ENCODE measurements at regions not wholly inside any gene's neighbourhood (a gene's known extent, or its start where the extent isn't known, plus 50 kb on each side); places are given as distances from the start of the nearest gene placed in this dataset.

DNA sequence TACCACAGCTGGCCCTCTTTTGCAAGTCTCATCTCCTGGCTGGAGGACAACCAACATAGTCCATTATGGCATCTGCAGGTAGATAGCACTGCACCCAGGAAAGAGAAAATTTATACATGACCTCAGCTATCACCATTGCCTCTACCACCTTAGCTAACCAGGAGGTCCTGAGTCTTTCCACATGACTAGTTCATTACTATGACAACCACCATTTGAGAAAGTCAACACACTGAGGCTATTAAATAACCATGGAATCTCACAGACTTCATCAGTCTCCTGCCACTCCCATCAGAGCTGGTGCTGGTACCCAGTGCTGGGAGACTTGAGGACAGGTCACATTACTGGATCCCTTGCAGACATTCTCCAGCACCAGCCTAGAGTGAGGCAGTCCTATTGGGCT is 285.9 kb downstream of the GBA3 start:
- POLR2A ChIA-PET: no interaction called here
- no peak for DNase-seq
- no peak for ATAC-seq
- Mint-ChIP-seq H3K27me3 (no peaks in the 10 kb centered on the region), H3K4me3 (no peak overlapping the region), H3K9me3 (peaks cover 2 to 18% (median 9%) of the 10 kb centered on the region in 9 donors), H3K27ac (no peak overlapping the region), H3K36me3 (no peaks in the 10 kb centered on the region), H3K4me1 (no peaks in the 10 kb centered on the region)

GRCh38 chr4:22970665-22971064 is 277.9 kb downstream of the GBA3 start:
- no peak for DNase-seq
- H3K27ac Mint-ChIP-seq: no peak overlapping the region
- peaks cover 0 to 29% (median 14%) of the 10 kb centered on the region in 9 donors for H3K9me3 Mint-ChIP-seq
- no peaks in the 10 kb centered on the region for H3K27me3 Mint-ChIP-seq
- H3K4me3 Mint-ChIP-seq: no peak overlapping the region
- POLR2A ChIA-PET: no interaction called here
- no peaks in the 10 kb centered on the region for H3K4me1 Mint-ChIP-seq
- no peak for ATAC-seq
- H3K36me3 Mint-ChIP-seq: no peaks in the 10 kb centered on the region

- H3K4me1 Mint-ChIP-seq: no peaks in the 10 kb centered on the region
- POLR2A ChIA-PET: no interaction called here
Measured at GRCh38 chr4:22969287-22969896, 276.7 kb downstream of the GBA3 start.

GRCh38 chr4:22962295-22962694 is 269.6 kb downstream of the GBA3 start:
- DNase-seq (no peak), ATAC-seq (no peak)
- H3K9me3 Mint-ChIP-seq: peaks cover 0 to 5% (median 1%) of the 10 kb centered on the region in 9 donors
- POLR2A ChIA-PET: no interaction called here
- H3K27me3 Mint-ChIP-seq: no peaks in the 10 kb centered on the region
- no peaks in the 10 kb centered on the region for H3K36me3 Mint-ChIP-seq
- H3K4me3 Mint-ChIP-seq: no peak overlapping the region
- H3K4me1 Mint-ChIP-seq: no peaks in the 10 kb centered on the region
- H3K27ac Mint-ChIP-seq: no peak overlapping the region

More at GRCh38 chr4:22969287-22969896, 276.7 kb downstream of the GBA3 start:
- no peaks in the 10 kb centered on the region for H3K36me3 Mint-ChIP-seq
- no peak overlapping the region for H3K27ac Mint-ChIP-seq
- H3K4me3 Mint-ChIP-seq: no peak overlapping the region
- peaks cover 0 to 29% (median 13%) of the 10 kb centered on the region in 9 donors for H3K9me3 Mint-ChIP-seq
- DNase-seq: no peak
- ATAC-seq: no peak
- no peaks in the 10 kb centered on the region for H3K27me3 Mint-ChIP-seq

DNA sequence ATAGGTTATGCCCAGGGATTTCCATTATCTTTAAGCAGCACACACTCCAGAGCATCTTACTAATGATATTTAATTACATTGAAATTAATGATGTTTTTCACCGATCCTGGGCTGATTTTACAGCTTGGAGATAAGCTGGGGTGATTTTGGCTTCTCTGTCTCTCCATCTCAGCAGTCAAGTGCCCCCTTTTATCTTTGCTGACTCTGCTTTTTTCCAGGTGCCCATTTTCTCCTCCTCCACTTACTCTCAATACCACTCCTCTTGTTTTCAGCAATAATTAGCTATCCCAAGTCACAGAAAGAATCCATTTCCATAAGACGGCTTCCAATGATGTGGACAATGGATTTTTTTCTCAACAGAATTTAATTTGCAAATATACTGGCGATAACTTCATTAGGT is 266.7 kb downstream of the GBA3 start:
- Mint-ChIP-seq H3K27ac (no peak overlapping the region), H3K4me3 (no peak overlapping the region), H3K27me3 (no peaks in the 10 kb centered on the region), H3K36me3 (no peaks in the 10 kb centered on the region), H3K4me1 (no peaks in the 10 kb centered on the region), H3K9me3 (peaks cover 0 to 3% (median 0%) of the 10 kb centered on the region in 9 donors)
- no peak for DNase-seq
- POLR2A ChIA-PET: no interaction called here
- ATAC-seq: no peak

DNA sequence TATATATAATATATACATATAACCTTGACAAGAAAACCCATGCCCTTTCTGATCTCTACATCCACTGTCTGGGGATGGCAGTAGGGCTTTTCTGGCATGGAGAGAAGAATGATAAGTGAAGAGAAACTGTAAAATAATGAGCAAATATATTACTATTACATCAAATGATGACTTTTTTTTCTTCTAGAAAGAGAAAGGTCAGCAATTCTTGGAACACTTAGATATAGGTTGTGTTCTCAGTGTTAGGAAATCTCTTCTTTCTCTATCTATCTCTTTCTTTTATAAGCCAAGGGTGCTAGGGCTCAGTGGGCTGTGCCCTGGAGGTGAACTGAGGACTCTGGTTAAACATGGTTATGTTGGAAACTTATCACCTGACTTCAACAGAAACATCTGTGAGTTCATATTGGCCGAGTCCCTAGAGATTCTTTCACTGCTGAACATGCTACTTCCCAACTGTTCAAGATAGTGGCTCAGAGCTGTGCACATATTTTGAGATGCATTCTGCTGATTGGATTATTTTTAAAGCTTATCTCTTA is 265.1 kb downstream of the GBA3 start:
- Mint-ChIP-seq H3K36me3 (no peaks in the 10 kb centered on the region), H3K27me3 (no peaks in the 10 kb centered on the region), H3K4me1 (no peaks in the 10 kb centered on the region), H3K27ac (no peak overlapping the region), H3K9me3 (peaks cover 0 to 3% (median 0%) of the 10 kb centered on the region in 9 donors), H3K4me3 (no peak overlapping the region)
- no peak for ATAC-seq
- POLR2A ChIA-PET: no interaction called here
- DNase-seq: no peak

DNA sequence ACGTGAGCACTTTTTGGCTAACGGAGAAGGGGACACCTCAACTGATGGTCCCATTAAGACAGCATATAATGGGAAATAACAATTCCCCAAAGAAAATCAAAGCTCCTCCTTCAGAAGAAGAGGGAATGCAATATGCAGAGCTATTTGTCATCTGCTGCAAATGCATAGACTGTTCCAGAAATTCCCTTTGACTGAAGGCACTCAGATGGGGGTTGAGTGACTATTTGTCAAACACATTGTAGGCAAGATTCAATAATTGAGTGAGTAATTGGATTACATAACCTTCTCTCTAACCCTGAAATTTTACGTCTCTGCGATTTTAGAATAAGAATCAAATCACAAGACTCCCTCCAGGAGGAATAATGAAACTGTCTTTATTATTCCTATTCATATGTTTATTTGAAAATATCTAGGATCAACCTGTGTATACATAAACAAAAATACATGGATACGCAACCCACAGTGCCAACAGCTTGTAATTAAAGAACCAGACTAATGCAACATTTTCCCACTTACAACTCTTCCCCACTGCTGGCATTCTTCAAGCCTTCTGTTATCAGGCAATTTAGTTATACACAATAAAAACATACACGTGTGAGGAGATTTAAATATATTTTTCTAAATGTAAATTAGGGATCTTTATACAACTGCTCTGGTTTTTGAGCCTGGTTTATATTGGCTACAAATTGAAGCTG is 256.6 kb downstream of the GBA3 start:
- Mint-ChIP-seq H3K27ac (no peak overlapping the region), H3K4me3 (no peak overlapping the region), H3K9me3 (peaks cover 0 to 4% (median 0%) of the 10 kb centered on the region in 9 donors), H3K36me3 (no peaks in the 10 kb centered on the region), H3K27me3 (no peaks in the 10 kb centered on the region), H3K4me1 (no peaks in the 10 kb centered on the region)
- ATAC-seq (no peak), DNase-seq (no peak)
- POLR2A ChIA-PET: no interaction called here

DNA sequence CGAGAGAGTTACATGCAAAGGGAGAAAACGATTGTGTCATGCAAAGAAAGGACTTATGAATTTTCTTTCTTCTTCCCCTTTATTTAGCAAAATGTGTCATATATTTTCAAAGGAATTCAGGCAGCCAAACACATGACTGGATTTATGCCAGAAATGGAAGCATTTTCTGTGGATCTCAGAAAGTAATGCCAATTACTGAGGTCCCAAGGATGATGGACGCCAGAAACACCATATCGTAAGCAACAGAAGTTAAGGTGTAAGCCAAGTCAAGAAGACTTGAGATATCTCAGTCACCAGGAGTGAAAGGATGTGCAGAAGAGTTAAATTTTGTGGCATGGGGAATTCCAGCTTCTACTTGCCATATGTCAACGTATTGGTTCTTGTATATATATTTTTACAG is 255.1 kb downstream of the GBA3 start:
- Mint-ChIP-seq H3K27ac (no peak overlapping the region), H3K36me3 (no peaks in the 10 kb centered on the region), H3K27me3 (no peaks in the 10 kb centered on the region)

DNA sequence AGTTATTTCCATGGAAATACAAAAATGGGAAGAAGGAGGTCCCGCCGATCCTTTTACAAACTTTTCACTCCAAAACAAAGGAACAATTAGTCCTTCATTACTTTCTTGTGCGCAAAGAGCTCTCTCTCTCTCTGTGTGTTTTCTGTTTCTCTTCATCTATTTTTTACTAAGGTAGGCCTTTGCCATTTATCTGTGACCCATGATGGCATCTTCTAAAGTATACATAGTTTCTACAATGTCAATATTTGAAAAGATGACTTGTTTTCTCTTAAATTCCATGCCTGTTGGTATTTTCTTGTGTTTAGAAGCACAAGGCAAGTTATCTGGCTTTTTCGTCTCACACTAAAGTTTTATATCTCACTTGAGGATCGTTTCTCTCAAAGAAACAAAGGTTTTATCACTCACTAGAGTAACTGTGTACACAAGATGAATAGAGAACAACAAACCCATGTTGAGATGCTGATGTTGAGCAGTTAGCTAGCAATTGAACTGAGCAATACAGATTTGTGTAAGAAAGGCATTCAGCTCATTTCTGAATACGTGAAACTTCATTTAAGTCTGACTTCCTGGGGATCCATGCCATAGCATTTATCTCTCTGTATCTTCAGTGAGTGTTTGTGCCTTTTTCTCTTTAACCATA is 250.3 kb downstream of the GBA3 start:
- POLR2A ChIA-PET: no interaction called here
- Mint-ChIP-seq H3K36me3 (no peaks in the 10 kb centered on the region), H3K9me3 (peaks cover 0 to 5% (median 0%) of the 10 kb centered on the region in 9 donors), H3K27me3 (peaks cover 0 to 4% (median 0%) of the 10 kb centered on the region in 5 donors), H3K4me1 (no peaks in the 10 kb centered on the region), H3K27ac (no peak overlapping the region), H3K4me3 (no peak overlapping the region)
- DNase-seq (no peak), ATAC-seq (no peak)

More for the DNA sequence above, 255.1 kb downstream of the GBA3 start:
- POLR2A ChIA-PET: no interaction called here
- Mint-ChIP-seq H3K4me1 (no peaks in the 10 kb centered on the region), H3K4me3 (no peak overlapping the region), H3K9me3 (peaks cover 0 to 4% (median 0%) of the 10 kb centered on the region in 9 donors)
- DNase-seq (no peak), ATAC-seq (no peak)

GRCh38 chr4:22941688-22942375 is 249.1 kb downstream of the GBA3 start:
- ATAC-seq: no peak
- Mint-ChIP-seq H3K4me1 (no peaks in the 10 kb centered on the region), H3K4me3 (no peak overlapping the region), H3K9me3 (peaks cover 0 to 5% (median 0%) of the 10 kb centered on the region in 9 donors), H3K27me3 (peaks cover 0 to 4% (median 0%) of the 10 kb centered on the region in 5 donors), H3K36me3 (no peaks in the 10 kb centered on the region), H3K27ac (no peak overlapping the region)
- no peak for DNase-seq
- POLR2A ChIA-PET: no interaction called here

DNA sequence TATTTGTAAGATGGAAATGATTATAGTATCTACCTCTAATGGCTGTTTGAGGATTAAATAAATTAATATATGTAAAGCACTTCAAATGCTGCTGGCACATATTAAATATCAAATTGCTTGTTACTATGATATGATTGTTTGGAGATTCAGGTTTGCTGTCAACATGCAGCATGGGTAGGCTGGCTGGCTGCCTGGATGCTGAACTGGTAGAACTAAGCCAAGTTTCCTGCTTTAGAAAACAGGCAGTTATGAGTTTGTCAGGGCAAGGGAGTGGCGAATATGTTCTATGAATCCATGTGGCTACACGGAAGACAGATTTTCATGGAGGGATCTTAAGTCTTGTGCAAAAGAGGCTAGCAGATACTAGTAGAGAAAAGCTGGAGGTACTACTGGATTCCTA is 239.6 kb downstream of the GBA3 start:
- POLR2A ChIA-PET: no interaction called here
- Mint-ChIP-seq H3K4me3 (no peak overlapping the region), H3K27me3 (peaks cover 0 to 7% (median 1%) of the 10 kb centered on the region in 5 donors), H3K27ac (no peak overlapping the region), H3K9me3 (peaks cover 0 to 9% (median 2%) of the 10 kb centered on the region in 9 donors), H3K36me3 (no peaks in the 10 kb centered on the region), H3K4me1 (peaks cover 0 to 1% (median 0%) of the 10 kb centered on the region in 4 donors)
- DNase-seq: no peak
- ATAC-seq: no peak

DNA sequence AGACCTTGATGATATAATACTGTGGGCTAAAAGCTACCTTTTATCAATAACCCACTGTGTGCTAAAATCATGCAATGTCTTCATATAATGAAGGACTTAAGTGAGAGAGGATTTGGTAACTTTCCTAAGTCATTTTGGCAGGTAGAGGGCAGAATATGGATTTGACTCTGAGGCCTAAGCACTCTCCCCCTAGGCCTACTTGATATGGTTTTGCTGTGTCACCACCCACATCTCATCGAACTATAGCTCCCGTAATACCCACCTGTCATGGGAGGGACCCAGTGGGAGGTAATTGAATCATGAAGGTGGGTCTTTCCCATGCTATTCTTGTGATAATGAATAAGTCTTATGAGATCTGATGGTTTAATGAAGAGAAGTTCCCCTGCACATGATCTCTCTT is 229.7 kb downstream of the GBA3 start:
- POLR2A ChIA-PET: no interaction called here
- no peaks in the 10 kb centered on the region for H3K4me1 Mint-ChIP-seq
- peaks cover 0 to 7% (median 0%) of the 10 kb centered on the region in 3 donors for H3K36me3 Mint-ChIP-seq
- H3K4me3 Mint-ChIP-seq: no peak overlapping the region
- peaks cover 0 to 11% (median 3%) of the 10 kb centered on the region in 5 donors for H3K27me3 Mint-ChIP-seq
- DNase-seq (no peak), ATAC-seq (no peak)
- H3K9me3 Mint-ChIP-seq: peaks cover 0 to 19% (median 10%) of the 10 kb centered on the region in 9 donors
- H3K27ac Mint-ChIP-seq: no peak overlapping the region

- no peak overlapping the region for H3K27ac Mint-ChIP-seq
- ATAC-seq (no peak), DNase-seq (no peak)
- peaks cover 0 to 6% (median 3%) of the 10 kb centered on the region in 5 donors for H3K27me3 Mint-ChIP-seq
- peaks cover 0 to 7% (median 0%) of the 10 kb centered on the region in 3 donors for H3K36me3 Mint-ChIP-seq
- H3K4me3 Mint-ChIP-seq: no peak overlapping the region
- H3K4me1 Mint-ChIP-seq: no peaks in the 10 kb centered on the region
- H3K9me3 Mint-ChIP-seq: peaks cover 0 to 19% (median 10%) of the 10 kb centered on the region in 9 donors
- POLR2A ChIA-PET: no interaction called here
Measured at GRCh38 chr4:22921936-22922335, 229.2 kb downstream of the GBA3 start.

Data from naive thymus-derived CD8-positive, alpha-beta T cell (primary cell).